ENCODE measurements at regions not wholly inside any gene's neighbourhood (a gene's known extent, or its start where the extent isn't known, plus 50 kb on each side); places are given as distances from the start of the nearest gene placed in this dataset.
"Not testable (repeated sequence)": the region's sequence is repeated elsewhere in the genome, so short reads cannot be mapped to it uniquely, and the experiment has no call there.

- Histone ChIP-seq H3K79me2 (ENCODE audit: low read depth) (no peaks in the 10 kb centered on the region), H3K4me2 (no peak overlapping the region), H3K27ac (no peak overlapping the region), H4K20me1 (ENCODE audit: low read depth) (no peaks in the 10 kb centered on the region), H2AFZ (replicated peaks) (no peak overlapping the region), H3K9ac (no peak overlapping the region), H3K4me1 (no peaks in the 10 kb centered on the region), H3K27me3 (no peaks in the 10 kb centered on the region), H3K4me3 (no peak overlapping the region), H3K36me3 (no peaks in the 10 kb centered on the region), H3F3A (ENCODE audit: low read depth) (no peaks in the 10 kb centered on the region), H3K9me3 (ENCODE audit: low read depth) (no peaks in the 10 kb centered on the region)
- no peak overlapping the region for H3K4me3 Mint-ChIP-seq
- no peaks in the 10 kb centered on the region for H3K9me3 Mint-ChIP-seq
- no peaks in the 10 kb centered on the region for H3K4me1 Mint-ChIP-seq
- DNase-seq (ENCODE audit: low spot score) = no peak
- H3K36me3 Mint-ChIP-seq = no peaks in the 10 kb centered on the region
- H3K27me3 Mint-ChIP-seq (ENCODE audit: insufficient read depth, low read depth) = peaks cover 2% of the 10 kb centered on the region
- no peak overlapping the region for H3K27ac Mint-ChIP-seq
- TF ChIP-seq EZH2phosphoT487 (IDR thresholded peaks at IDR 0.05) = no peak
- TF ChIP-seq EZH2 (IDR thresholded peaks at IDR 0.05) = no peak
- TF ChIP-seq, protein P1, sequence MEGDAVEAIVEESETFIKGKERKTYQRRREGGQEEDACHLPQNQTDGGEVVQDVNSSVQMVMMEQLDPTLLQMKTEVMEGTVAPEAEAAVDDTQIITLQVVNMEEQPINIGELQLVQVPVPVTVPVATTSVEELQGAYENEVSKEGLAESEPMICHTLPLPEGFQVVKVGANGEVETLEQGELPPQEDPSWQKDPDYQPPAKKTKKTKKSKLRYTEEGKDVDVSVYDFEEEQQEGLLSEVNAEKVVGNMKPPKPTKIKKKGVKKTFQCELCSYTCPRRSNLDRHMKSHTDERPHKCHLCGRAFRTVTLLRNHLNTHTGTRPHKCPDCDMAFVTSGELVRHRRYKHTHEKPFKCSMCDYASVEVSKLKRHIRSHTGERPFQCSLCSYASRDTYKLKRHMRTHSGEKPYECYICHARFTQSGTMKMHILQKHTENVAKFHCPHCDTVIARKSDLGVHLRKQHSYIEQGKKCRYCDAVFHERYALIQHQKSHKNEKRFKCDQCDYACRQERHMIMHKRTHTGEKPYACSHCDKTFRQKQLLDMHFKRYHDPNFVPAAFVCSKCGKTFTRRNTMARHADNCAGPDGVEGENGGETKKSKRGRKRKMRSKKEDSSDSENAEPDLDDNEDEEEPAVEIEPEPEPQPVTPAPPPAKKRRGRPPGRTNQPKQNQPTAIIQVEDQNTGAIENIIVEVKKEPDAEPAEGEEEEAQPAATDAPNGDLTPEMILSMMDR (IDR thresholded peaks at IDR 0.05) = no peak
Observed at GRCh38 chr9:118665226-118665919, 703.9 kb downstream of the BRINP1 start.

GRCh38 chr9:118670011-118670953 is 699.0 kb downstream of the BRINP1 start:
- H3K36me3 Mint-ChIP-seq = no peaks in the 10 kb centered on the region
- H3K9me3 Mint-ChIP-seq = no peaks in the 10 kb centered on the region
- DNase-seq (ENCODE audit: low spot score) = no peak
- H3K27ac ChIP-seq = no peak overlapping the region
- H3K27ac Mint-ChIP-seq = no peak overlapping the region
- H3K27me3 Mint-ChIP-seq (ENCODE audit: insufficient read depth, low read depth) = no peaks in the 10 kb centered on the region
- no peak overlapping the region for H3K4me3 Mint-ChIP-seq
- H3K79me2 ChIP-seq (ENCODE audit: low read depth) = no peaks in the 10 kb centered on the region
- no peaks in the 10 kb centered on the region for H3K4me1 ChIP-seq
- no peaks in the 10 kb centered on the region for H3K27me3 ChIP-seq
- no peaks in the 10 kb centered on the region for H3K4me1 Mint-ChIP-seq
- no peak overlapping the region for H3K4me2 ChIP-seq
- H4K20me1 ChIP-seq (ENCODE audit: low read depth) = no peaks in the 10 kb centered on the region
- no peak overlapping the region for H3K4me3 ChIP-seq
- no peaks in the 10 kb centered on the region for H3F3A ChIP-seq (ENCODE audit: low read depth)
- no peak overlapping the region for H2AFZ ChIP-seq (replicated peaks)
- no peaks in the 10 kb centered on the region for H3K36me3 ChIP-seq
- no peaks in the 10 kb centered on the region for H3K9me3 ChIP-seq (ENCODE audit: low read depth)
- TF ChIP-seq EZH2phosphoT487 (IDR thresholded peaks at IDR 0.05) (no peak), EZH2 (IDR thresholded peaks at IDR 0.05) (no peak)
- TF ChIP-seq, protein P1 (IDR thresholded peaks at IDR 0.05) = no peak
- no peak overlapping the region for H3K9ac ChIP-seq

DNA sequence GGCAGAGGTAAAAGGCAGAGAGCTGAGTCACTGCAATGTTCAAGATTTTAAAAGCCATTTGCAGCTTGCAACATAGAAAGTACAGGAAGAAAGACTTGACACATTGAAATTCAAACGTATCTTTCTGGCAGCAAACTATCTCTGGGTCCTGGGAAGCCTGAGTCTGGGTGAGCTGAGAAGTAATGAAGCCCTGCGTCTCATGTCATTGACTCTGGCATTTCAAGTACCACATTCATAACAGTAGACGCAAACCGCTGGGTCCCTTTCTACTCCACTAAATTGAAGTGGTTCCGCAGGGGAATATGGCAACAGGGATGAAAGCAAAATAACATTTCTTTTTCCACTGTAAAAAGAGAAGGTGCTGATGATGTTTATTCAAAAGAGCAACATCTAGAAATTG is 694.3 kb downstream of the BRINP1 start:
- no peak overlapping the region for H3K4me3 ChIP-seq
- no peaks in the 10 kb centered on the region for H3F3A ChIP-seq (ENCODE audit: low read depth)
- H3K9me3 Mint-ChIP-seq = peaks cover 6% of the 10 kb centered on the region
- TF ChIP-seq EZH2phosphoT487 (IDR thresholded peaks at IDR 0.05) (no peak), EZH2 (IDR thresholded peaks at IDR 0.05) (no peak)
- TF ChIP-seq, protein P1 (IDR thresholded peaks at IDR 0.05) = no peak
- H3K27me3 ChIP-seq = no peaks in the 10 kb centered on the region
- H4K20me1 ChIP-seq (ENCODE audit: low read depth) = no peaks in the 10 kb centered on the region
- H3K36me3 ChIP-seq = no peaks in the 10 kb centered on the region
- no peak overlapping the region for H3K4me3 Mint-ChIP-seq
- H3K27ac Mint-ChIP-seq = no peak overlapping the region
- H3K4me2 ChIP-seq = no peak overlapping the region
- H3K27ac ChIP-seq = no peak overlapping the region
- no peaks in the 10 kb centered on the region for H3K9me3 ChIP-seq (ENCODE audit: low read depth)
- no peaks in the 10 kb centered on the region for H3K79me2 ChIP-seq (ENCODE audit: low read depth)
- no peaks in the 10 kb centered on the region for H3K4me1 ChIP-seq
- H3K27me3 Mint-ChIP-seq (ENCODE audit: insufficient read depth, low read depth) = no peaks in the 10 kb centered on the region
- no peaks in the 10 kb centered on the region for H3K36me3 Mint-ChIP-seq
- no peak overlapping the region for H2AFZ ChIP-seq (replicated peaks)
- H3K9ac ChIP-seq = no peak overlapping the region
- DNase-seq (ENCODE audit: low spot score) = no peak
- H3K4me1 Mint-ChIP-seq = no peaks in the 10 kb centered on the region

- not testable (repeated sequence) for H3K36me3 Mint-ChIP-seq; DNase-seq (ENCODE audit: low spot score); H3K36me3 ChIP-seq; H3K4me1 Mint-ChIP-seq; H3K4me1 ChIP-seq; H2AFZ ChIP-seq (replicated peaks); H4K20me1 ChIP-seq (ENCODE audit: low read depth); H3K27me3 Mint-ChIP-seq (ENCODE audit: insufficient read depth, low read depth); H3K4me3 Mint-ChIP-seq; H3K79me2 ChIP-seq (ENCODE audit: low read depth); H3K4me3 ChIP-seq; H3F3A ChIP-seq (ENCODE audit: low read depth); H3K9me3 Mint-ChIP-seq; H3K27ac ChIP-seq; H3K9me3 ChIP-seq (ENCODE audit: low read depth); H3K27me3 ChIP-seq; H3K27ac Mint-ChIP-seq; H3K4me2 ChIP-seq; H3K9ac ChIP-seq
Observed at GRCh38 chr9:118677936-118678653, 691.1 kb downstream of the BRINP1 start.
